ENCODE measurements at regions not wholly inside any gene's neighbourhood (a gene's known extent, or its start where the extent isn't known, plus 50 kb on each side); places are given as distances from the start of the nearest gene placed in this dataset.
"Not testable (repeated sequence)": the region's sequence is repeated elsewhere in the genome, so short reads cannot be mapped to it uniquely, and the experiment has no call there.

DNA sequence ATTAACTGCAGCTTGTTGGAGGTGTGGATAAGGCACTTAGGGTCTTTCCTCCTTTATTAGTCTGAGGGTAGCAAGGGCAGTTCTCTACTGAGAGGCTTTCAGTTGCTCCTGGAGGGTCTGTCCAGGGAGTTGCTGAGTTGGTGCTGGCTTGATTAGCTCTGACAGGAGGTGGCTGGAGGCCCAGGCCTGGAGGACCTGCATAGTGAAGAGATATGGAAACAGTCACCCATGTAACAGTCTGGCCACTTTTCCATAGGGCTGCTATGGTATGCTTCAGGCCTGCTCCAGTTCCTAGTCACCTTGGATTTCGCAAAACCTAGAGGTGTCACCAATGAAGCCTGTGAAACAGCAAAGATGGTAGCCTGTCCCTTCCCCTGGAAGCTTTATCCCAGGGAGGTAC lies 143.3 kb upstream of the SLC38A2 start:
- no peaks in the 10 kb centered on the region; the same call in 1 of the 2 replicates for H3K27me3 Mint-ChIP-seq (ENCODE audit: insufficient read depth)
- TF ChIP-seq, protein P1, sequence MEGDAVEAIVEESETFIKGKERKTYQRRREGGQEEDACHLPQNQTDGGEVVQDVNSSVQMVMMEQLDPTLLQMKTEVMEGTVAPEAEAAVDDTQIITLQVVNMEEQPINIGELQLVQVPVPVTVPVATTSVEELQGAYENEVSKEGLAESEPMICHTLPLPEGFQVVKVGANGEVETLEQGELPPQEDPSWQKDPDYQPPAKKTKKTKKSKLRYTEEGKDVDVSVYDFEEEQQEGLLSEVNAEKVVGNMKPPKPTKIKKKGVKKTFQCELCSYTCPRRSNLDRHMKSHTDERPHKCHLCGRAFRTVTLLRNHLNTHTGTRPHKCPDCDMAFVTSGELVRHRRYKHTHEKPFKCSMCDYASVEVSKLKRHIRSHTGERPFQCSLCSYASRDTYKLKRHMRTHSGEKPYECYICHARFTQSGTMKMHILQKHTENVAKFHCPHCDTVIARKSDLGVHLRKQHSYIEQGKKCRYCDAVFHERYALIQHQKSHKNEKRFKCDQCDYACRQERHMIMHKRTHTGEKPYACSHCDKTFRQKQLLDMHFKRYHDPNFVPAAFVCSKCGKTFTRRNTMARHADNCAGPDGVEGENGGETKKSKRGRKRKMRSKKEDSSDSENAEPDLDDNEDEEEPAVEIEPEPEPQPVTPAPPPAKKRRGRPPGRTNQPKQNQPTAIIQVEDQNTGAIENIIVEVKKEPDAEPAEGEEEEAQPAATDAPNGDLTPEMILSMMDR (IDR thresholded peaks at IDR 0.05), result no peak
- H3K27ac Mint-ChIP-seq, result no peak overlapping the region
- no peak for DNase-seq
- peaks cover 24% of the 10 kb centered on the region for H3K4me1 Mint-ChIP-seq (ENCODE audit: low read depth)
- H3K36me3 Mint-ChIP-seq (ENCODE audit: low read depth), result peaks cover 98% of the 10 kb centered on the region
- no peak overlapping the region for H3K4me3 Mint-ChIP-seq
- H3K9me3 Mint-ChIP-seq, result peaks cover 57% of the 10 kb centered on the region

DNA sequence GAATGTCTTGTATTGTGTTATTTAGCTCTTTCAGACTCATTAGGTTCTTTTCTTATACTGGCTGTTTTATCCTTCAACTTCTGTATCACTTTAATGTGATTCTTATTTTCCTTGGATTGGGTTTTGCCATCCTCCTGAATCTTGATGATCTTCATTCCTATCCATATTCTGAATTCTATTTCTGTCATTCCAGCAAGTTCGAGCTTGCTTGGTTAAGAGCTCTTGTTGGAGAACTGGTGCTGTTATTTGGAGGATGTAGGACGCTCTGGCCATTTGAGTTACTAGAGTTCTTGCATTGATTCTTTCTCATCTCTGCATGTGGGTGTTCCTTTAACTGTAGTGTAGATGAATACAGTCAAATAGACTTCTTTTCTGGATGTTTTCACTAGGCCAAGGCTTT lies 142.3 kb upstream of the SLC38A2 start:
- H3K27ac Mint-ChIP-seq, result no peak overlapping the region
- H3K36me3 Mint-ChIP-seq (ENCODE audit: low read depth), result peaks cover 98% of the 10 kb centered on the region
- no peak overlapping the region for H3K4me3 Mint-ChIP-seq
- TF ChIP-seq, protein P1 (IDR thresholded peaks at IDR 0.05), result no peak
- peaks cover 18% of the 10 kb centered on the region for H3K4me1 Mint-ChIP-seq (ENCODE audit: low read depth)
- DNase-seq, result no peak
- peaks cover 66% of the 10 kb centered on the region for H3K9me3 Mint-ChIP-seq
- H3K27me3 Mint-ChIP-seq (ENCODE audit: insufficient read depth), result no peaks in the 10 kb centered on the region

DNA sequence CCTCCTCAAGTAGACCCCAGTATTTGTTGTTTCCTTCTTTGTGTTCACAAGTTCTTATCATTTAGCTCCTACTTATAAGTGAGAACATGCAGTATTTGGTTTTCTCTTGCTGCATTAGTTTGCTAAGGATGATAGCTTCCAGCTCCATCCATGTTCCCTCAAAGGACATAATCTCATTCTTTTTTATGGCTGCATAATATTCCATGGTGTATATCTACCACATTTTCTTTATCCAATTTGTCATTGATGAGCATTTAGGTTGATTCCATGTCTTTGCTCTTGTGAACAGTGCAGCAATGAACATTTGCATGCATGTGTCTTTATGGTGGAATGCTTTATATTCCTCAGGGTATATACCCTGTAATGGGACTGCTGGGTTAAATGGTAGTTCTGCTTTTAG lies 137.7 kb upstream of the SLC38A2 start:
- not testable (repeated sequence) for DNase-seq; H3K27me3 Mint-ChIP-seq (ENCODE audit: insufficient read depth); H3K27ac Mint-ChIP-seq; H3K4me3 Mint-ChIP-seq
- Mint-ChIP-seq H3K36me3 (ENCODE audit: low read depth) (peaks cover 100% of the 10 kb centered on the region), H3K4me1 (ENCODE audit: low read depth) (peaks cover 15% of the 10 kb centered on the region), H3K9me3 (peaks cover 97% of the 10 kb centered on the region)

DNA sequence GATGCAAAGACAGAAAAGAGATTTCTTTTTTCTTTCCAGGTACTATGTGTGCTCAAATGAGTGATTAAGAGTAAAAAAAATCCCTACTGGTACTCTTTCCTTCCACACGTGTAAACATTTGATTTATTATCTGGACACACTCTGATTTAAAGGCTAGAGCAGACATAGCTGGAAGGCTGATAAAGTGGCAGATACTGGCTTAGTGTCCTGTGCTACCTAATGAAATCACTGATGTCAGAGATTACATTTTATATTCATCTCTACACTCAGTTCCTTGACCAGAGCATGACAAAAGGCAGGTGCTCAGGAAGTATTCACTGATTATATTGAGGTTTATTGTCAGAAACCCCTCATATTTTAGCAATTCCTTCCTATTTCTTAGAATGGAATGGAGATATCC lies 136.6 kb upstream of the SLC38A2 start:
- TF ChIP-seq, protein P1 (IDR thresholded peaks at IDR 0.05), result no peak
- peaks cover 89% of the 10 kb centered on the region for H3K9me3 Mint-ChIP-seq
- H3K27me3 Mint-ChIP-seq (ENCODE audit: insufficient read depth), result no peaks in the 10 kb centered on the region
- H3K4me3 Mint-ChIP-seq, result no peak overlapping the region
- DNase-seq, result no peak
- peaks cover 26% of the 10 kb centered on the region for H3K4me1 Mint-ChIP-seq (ENCODE audit: low read depth)
- H3K36me3 Mint-ChIP-seq (ENCODE audit: low read depth), result peaks cover 93% of the 10 kb centered on the region
- no peak overlapping the region for H3K27ac Mint-ChIP-seq

DNA sequence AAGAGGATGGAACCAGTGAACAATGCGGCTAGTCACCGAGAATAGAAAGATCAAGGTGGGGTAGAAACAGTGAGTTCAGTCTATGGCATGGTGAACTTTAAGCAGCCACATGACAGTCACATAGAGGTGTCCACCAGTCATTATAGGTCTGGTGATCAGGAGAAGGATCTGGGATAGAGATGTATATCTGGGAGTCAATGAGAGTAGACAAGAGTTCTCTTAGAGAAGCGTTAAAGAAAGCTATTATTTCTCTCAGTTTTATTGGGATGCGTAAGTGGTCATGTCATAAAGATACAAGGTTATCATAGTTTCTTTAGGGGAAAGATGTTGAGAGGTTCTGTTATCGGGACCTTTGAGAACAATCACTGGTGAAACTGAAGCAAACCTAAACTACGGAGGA lies 136.1 kb upstream of the SLC38A2 start:
- no peak overlapping the region for H3K27ac Mint-ChIP-seq
- peaks cover 84% of the 10 kb centered on the region for H3K9me3 Mint-ChIP-seq
- no peaks in the 10 kb centered on the region for H3K27me3 Mint-ChIP-seq (ENCODE audit: insufficient read depth)
- H3K36me3 Mint-ChIP-seq (ENCODE audit: low read depth), result peaks cover 89% of the 10 kb centered on the region
- H3K4me3 Mint-ChIP-seq, result no peak overlapping the region
- DNase-seq, result no peak
- TF ChIP-seq, protein P1 (IDR thresholded peaks at IDR 0.05), result no peak
- peaks cover 28% of the 10 kb centered on the region for H3K4me1 Mint-ChIP-seq (ENCODE audit: low read depth)

DNA sequence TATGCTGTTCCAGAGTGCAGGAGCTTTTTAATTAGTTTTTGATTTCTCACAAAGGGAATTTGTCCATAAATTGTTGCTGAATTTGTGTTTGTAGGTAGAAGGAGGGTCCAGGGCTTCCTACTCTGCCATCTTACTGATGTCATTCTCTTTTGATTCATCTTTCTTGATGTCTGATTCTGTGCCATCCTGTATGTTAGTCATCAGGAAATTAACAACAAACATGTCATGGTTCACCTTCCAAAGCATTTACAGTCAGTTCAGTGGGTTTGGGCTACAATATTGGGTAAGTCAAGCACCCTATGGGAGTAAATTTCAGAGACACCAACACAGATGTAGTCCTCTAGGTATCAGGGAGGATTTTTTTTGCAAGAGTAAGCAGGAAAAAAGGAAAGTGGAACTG lies 135.2 kb upstream of the SLC38A2 start:
- Mint-ChIP-seq H3K36me3 (ENCODE audit: low read depth) (peaks cover 89% of the 10 kb centered on the region), H3K4me1 (ENCODE audit: low read depth) (peaks cover 30% of the 10 kb centered on the region), H3K9me3 (peaks cover 84% of the 10 kb centered on the region), H3K27me3 (ENCODE audit: insufficient read depth) (no peaks in the 10 kb centered on the region), H3K27ac (no peak overlapping the region), H3K4me3 (no peak overlapping the region)
- DNase-seq, result no peak
- TF ChIP-seq, protein P1 (IDR thresholded peaks at IDR 0.05), result no peak

Data from HFFc6 (cell line).